Upper lobe of left lung (tissue), 4 donors: ENCODE measurements at regions not wholly inside any gene's neighbourhood (a gene's known extent, or its start where the extent isn't known, plus 50 kb on each side); places are given as distances from the start of the nearest gene placed in this dataset.

Source experiments
- CTCF ChIP-seq, 6 experiments: fragments of 450-650 bp in 4 of 6; fragments of 200-600 bp in 2 of 6; sonication (generic) in 2 of 6; IDR thresholded peaks; one replicate each; pipeline ENCODE4 v1.5.1; 2016 to 2019; ENCODE audit warnings: antibody characterized with exemption in 6 of 6
- POLR2A ChIP-seq, 4 donors: fragments of 450-650 bp; IDR thresholded peaks; one replicate each; pipeline ENCODE4 v1.5.1; 2016 to 2017; ENCODE audit warnings: antibody characterized with exemption in 4 of 4, mild to moderate bottlenecking in 2 of 4

- no peak for TF ChIP-seq CTCF (IDR thresholded peaks at IDR 0.05)
- no peak for TF ChIP-seq POLR2A (IDR thresholded peaks at IDR 0.05)
These were observed 473.6 kb upstream of the SLC10A2 start for GRCh38 chr13:103539721-103540381.
